SK-N-SH treated with all-trans-retinoic acid at 6 μM for 48 hours (cell line): ENCODE measurements at regions not wholly inside any gene's neighbourhood (a gene's known extent, or its start where the extent isn't known, plus 50 kb on each side); places are given as distances from the start of the nearest gene placed in this dataset.

Experiments
- ATAC-seq: fragments of 200-7000 bp; cut with Tn5 transposase; 3 replicates; pipeline ENCODE4 v1.9.1; 2020; ENCODE audit warnings: mild to moderate bottlenecking, moderate library complexity
- ARNTL ChIP-seq: fragments of 450-650 bp; formaldehyde crosslinking; IDR thresholded peaks from 2 replicates; pipeline ENCODE4 v1.5.0; 2020; ENCODE audit warnings: low read depth, mild to moderate bottlenecking, moderate library complexity, borderline replicate concordance
- BACH2 ChIP-seq: fragments of 250-450 bp; sonication (Bioruptor Pico); IDR thresholded peaks from 2 replicates; pipeline ENCODE4 v1.9.0; 2021; ENCODE audit warnings: mild to moderate bottlenecking, borderline replicate concordance
- CSDC2 ChIP-seq: fragments of 250-450 bp; sonication (Bioruptor Pico); IDR thresholded peaks from 2 replicates; pipeline ENCODE4 v1.5.0; 2020; ENCODE audit warnings: mild to moderate bottlenecking, moderate library complexity
- ESRRG ChIP-seq: fragments of 250-450 bp; sonication (Bioruptor Pico); IDR thresholded peaks from 2 replicates; pipeline ENCODE4 v1.6.1; 2021; ENCODE audit warnings: mild to moderate bottlenecking
- ISL1 ChIP-seq: fragments of 250-450 bp; sonication (Bioruptor Pico); IDR thresholded peaks from 2 replicates; pipeline ENCODE4 v2.1.2; 2022; ENCODE audit warnings: mild to moderate bottlenecking, moderate library complexity
- OSR1 ChIP-seq: fragments of 250-450 bp; sonication (Bioruptor Pico); IDR thresholded peaks from 2 replicates; pipeline ENCODE4 v1.8.0; 2022; ENCODE audit warnings: moderate library complexity, mild to moderate bottlenecking, inconsistent platforms
- PPARA ChIP-seq: fragments of 250-450 bp; sonication (Bioruptor Pico); IDR thresholded peaks from 2 replicates; pipeline ENCODE4 v1.5.0; 2020; ENCODE audit warnings: mild to moderate bottlenecking, borderline replicate concordance
- RARB ChIP-seq: fragments of 250-450 bp; sonication (Bioruptor Pico); IDR thresholded peaks from 2 replicates; pipeline ENCODE4 v1.8.0; 2021; ENCODE audit warnings: mild to moderate bottlenecking, moderate library complexity
- SNAI2 ChIP-seq: fragments of 250-450 bp; sonication (Bioruptor Pico); IDR thresholded peaks from 2 replicates; pipeline ENCODE4 v1.5.0; 2020; ENCODE audit warnings: mild to moderate bottlenecking, moderate library complexity
- TCF4 ChIP-seq: fragments of 250-450 bp; sonication (Bioruptor Pico); IDR thresholded peaks from 2 replicates; pipeline ENCODE4 v1.8.0; 2021; ENCODE audit warnings: mild to moderate bottlenecking, moderate library complexity, borderline replicate concordance
- TOX ChIP-seq: fragments of 250-450 bp; sonication (Bioruptor Pico); IDR thresholded peaks from 2 replicates; pipeline ENCODE4 v1.8.0; 2021; ENCODE audit warnings: mild to moderate bottlenecking, moderate library complexity, borderline replicate concordance
- ZFP3 ChIP-seq: fragments of 250-450 bp; sonication (Bioruptor Pico); IDR thresholded peaks from 2 replicates; pipeline ENCODE4 v1.5.0; 2020; ENCODE audit warnings: mild to moderate bottlenecking, moderate library complexity
- ZNF565 ChIP-seq: fragments of 450-650 bp; formaldehyde crosslinking; conservative IDR thresholded peaks from 2 replicates; pipeline ENCODE4 v1.5.0; 2020; ENCODE audit warnings: low read depth, mild to moderate bottlenecking, moderate library complexity
- ZNF70 ChIP-seq: fragments of 450-650 bp; formaldehyde crosslinking; IDR thresholded peaks from 2 replicates; pipeline ENCODE4 v1.5.0; 2020; ENCODE audit warnings: mild to moderate bottlenecking, moderate library complexity
- ZNF8 ChIP-seq: fragments of 450-650 bp; formaldehyde crosslinking; IDR thresholded peaks from 2 replicates; pipeline ENCODE4 v1.5.0; 2020; ENCODE audit warnings: mild to moderate bottlenecking, moderate library complexity
- TF ChIP-seq, protein P1 (sequence below): fragments of 250-450 bp; sonication (Bioruptor Pico); IDR thresholded peaks from 2 replicates; pipeline ENCODE4 v1.8.0; 2021; ENCODE audit warnings: low read depth, mild to moderate bottlenecking, moderate library complexity, borderline replicate concordance
- TF ChIP-seq, protein P2 (sequence below): fragments of 250-450 bp; sonication (Bioruptor Pico); IDR thresholded peaks from 2 replicates; pipeline ENCODE4 v1.5.0; 2020; ENCODE audit warnings: mild to moderate bottlenecking, moderate library complexity
- TF ChIP-seq, protein P3 (sequence below): fragments of 250-450 bp; sonication (Bioruptor Pico); IDR thresholded peaks from 2 replicates; pipeline ENCODE4 v1.5.1; 2020; ENCODE audit warnings: low read depth, mild to moderate bottlenecking, moderate library complexity
- TF ChIP-seq, protein P4 (sequence below): fragments of 250-450 bp; sonication (Bioruptor Pico); IDR thresholded peaks from 2 replicates; pipeline ENCODE4 v1.8.0; 2020; ENCODE audit warnings: mild to moderate bottlenecking, moderate library complexity, borderline replicate concordance
- TF ChIP-seq, protein P5 (sequence below): fragments of 250-450 bp; sonication (Bioruptor Pico); IDR thresholded peaks from 2 replicates; pipeline ENCODE4 v1.5.1; 2021; ENCODE audit warnings: mild to moderate bottlenecking, moderate library complexity

DNA sequence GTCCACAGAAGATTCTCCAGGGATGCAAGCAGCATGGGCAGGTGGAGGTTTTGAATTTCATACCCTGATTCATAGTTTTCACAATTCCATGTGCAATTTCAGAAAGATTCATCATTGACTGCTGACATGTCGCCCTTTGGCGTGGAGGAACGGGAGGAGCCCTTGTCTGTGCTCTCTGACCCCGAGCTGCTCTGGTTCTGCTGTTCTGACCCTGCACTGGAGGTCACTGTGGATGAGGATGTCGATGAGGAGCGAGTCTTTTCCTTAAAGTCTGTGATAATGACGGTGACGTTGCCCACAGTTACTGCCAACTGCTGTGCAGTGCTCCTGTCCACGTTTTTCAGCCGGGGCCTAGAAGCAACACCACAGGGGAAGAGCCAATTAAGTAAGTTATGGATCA is 470.0 kb downstream of the SHQ1 start:
- no peak for ATAC-seq
- TF ChIP-seq CSDC2: no peak
- TF ChIP-seq TCF4 (CRISPR knock-in tag): no peak
- TF ChIP-seq ZFP3 (CRISPR knock-in tag): no peak
- no peak for TF ChIP-seq SNAI2 (CRISPR knock-in tag)
- no peak for TF ChIP-seq ISL1 (CRISPR knock-in tag)
- TF ChIP-seq ZNF70 (CRISPR knock-in tag): no peak
- TF ChIP-seq ESRRG (CRISPR knock-in tag): no peak
- no peak for TF ChIP-seq OSR1 (CRISPR knock-in tag)
- TF ChIP-seq PPARA: no peak

DNA sequence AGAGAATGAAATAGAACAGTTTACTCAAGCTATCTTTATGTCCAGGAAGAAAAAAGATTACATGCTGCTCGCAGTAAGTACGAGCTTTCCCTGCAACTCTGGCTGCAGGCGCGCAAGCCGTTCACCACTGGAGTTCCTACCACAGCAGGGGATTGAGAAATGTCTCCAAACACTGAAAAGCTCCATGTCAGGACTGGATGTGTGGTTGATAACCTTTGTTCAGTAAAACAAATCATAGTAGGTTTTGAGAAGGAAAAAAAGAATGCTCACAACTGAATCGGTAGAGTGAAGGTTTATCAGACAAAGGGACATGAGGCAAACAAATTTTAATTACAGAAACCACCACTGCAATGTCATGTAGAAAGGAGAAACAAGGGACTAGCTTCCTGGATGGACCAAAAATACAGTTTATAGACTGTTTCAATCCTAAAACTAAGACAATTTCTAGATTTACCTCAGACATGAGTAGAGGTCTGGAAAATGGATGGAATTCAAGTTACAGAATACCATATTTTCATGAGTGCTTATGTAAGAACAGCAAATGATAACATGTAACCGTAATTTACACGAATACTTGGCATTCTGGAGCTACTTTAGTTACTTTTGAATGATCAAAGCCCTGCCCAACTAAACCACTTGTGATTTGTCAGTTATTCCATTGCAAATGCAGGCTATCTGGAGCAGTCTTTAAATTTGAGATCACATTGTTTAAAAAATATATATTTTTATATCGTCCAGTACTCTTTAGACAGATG is 471.1 kb downstream of the SHQ1 start:
- no peak for ATAC-seq
- TF ChIP-seq, protein P1, sequence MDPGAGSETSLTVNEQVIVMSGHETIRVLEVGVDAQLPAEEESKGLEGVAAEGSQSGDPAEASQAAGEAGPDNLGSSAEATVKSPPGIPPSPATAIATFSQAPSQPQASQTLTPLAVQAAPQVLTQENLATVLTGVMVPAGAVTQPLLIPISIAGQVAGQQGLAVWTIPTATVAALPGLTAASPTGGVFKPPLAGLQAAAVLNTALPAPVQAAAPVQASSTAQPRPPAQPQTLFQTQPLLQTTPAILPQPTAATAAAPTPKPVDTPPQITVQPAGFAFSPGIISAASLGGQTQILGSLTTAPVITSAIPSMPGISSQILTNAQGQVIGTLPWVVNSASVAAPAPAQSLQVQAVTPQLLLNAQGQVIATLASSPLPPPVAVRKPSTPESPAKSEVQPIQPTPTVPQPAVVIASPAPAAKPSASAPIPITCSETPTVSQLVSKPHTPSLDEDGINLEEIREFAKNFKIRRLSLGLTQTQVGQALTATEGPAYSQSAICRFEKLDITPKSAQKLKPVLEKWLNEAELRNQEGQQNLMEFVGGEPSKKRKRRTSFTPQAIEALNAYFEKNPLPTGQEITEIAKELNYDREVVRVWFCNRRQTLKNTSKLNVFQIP (CRISPR knock-in tag): no peak

DNA sequence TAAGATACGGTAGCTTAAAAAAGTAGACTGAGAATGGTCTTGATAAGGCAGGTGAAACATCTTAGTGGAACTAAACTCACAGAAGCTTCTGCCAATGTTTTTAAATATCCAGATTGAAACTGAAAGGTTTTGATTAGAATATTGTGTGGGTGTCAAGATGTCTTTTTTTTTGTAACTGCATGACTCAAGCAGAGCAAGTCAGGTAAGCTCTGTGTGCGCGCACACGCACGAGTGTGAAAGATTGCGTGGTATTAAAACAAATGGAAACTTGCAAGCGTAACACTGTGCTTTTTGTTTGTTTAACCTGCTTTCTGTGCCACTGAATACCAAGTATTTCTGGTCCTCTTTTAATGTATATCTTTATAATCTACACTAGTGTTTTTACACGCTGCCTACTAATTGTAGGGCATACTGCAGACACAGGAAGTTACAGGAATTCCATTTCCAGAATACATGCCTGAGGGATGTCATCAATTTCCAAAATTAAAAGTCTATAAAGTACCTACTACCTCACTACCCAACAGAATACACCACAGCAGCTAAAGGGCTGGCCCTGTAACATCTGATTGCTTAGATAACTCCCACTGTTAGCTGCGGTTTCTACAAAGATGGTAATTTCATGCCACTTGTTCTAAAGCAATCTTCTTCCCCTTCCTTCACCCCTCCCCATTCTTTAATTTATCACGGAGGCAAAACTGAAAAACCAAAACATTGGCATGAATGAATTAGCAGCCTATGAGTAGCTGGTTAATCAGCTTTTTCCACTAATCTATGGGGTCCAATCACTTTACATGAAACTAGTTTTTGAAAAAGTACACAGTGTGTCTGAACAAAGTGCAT is 472.8 kb downstream of the SHQ1 start:
- no peak for ATAC-seq
- TF ChIP-seq TCF4 (CRISPR knock-in tag) (no peak), ARNTL (CRISPR knock-in tag) (no peak), ZNF565 (CRISPR knock-in tag) (no peak)

DNA sequence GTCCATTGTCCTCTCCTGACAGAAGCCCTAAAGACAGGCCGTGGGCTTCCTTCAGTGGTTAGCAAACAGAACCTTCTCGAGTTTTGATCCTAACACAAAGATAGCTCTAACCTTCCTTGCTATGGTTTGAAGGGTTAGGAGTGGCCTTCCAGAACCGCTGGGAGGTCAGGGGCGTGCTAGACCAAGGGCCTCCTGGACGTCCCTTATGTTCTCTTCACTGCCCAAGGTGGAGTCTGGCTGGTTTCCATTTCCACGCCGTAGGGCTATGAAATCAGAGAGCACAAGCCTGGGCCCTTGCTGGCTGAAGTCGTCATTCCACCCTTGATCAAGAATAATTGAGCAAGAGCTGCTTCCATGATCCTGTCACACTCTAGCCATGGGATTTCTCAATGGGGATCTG is 475.1 kb downstream of the SHQ1 start:
- no peak; the same call in 2 of the 3 replicates for ATAC-seq
- TF ChIP-seq, protein P2, sequence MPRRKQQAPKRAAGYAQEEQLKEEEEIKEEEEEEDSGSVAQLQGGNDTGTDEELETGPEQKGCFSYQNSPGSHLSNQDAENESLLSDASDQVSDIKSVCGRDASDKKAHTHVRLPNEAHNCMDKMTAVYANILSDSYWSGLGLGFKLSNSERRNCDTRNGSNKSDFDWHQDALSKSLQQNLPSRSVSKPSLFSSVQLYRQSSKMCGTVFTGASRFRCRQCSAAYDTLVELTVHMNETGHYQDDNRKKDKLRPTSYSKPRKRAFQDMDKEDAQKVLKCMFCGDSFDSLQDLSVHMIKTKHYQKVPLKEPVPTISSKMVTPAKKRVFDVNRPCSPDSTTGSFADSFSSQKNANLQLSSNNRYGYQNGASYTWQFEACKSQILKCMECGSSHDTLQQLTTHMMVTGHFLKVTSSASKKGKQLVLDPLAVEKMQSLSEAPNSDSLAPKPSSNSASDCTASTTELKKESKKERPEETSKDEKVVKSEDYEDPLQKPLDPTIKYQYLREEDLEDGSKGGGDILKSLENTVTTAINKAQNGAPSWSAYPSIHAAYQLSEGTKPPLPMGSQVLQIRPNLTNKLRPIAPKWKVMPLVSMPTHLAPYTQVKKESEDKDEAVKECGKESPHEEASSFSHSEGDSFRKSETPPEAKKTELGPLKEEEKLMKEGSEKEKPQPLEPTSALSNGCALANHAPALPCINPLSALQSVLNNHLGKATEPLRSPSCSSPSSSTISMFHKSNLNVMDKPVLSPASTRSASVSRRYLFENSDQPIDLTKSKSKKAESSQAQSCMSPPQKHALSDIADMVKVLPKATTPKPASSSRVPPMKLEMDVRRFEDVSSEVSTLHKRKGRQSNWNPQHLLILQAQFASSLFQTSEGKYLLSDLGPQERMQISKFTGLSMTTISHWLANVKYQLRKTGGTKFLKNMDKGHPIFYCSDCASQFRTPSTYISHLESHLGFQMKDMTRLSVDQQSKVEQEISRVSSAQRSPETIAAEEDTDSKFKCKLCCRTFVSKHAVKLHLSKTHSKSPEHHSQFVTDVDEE: no peak
- TF ChIP-seq, protein P3, sequence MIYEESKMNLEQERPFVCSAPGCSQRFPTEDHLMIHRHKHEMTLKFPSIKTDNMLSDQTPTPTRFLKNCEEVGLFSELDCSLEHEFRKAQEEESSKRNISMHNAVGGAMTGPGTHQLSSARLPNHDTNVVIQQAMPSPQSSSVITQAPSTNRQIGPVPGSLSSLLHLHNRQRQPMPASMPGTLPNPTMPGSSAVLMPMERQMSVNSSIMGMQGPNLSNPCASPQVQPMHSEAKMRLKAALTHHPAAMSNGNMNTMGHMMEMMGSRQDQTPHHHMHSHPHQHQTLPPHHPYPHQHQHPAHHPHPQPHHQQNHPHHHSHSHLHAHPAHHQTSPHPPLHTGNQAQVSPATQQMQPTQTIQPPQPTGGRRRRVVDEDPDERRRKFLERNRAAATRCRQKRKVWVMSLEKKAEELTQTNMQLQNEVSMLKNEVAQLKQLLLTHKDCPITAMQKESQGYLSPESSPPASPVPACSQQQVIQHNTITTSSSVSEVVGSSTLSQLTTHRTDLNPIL (CRISPR knock-in tag): no peak
- TF ChIP-seq, protein P4, sequence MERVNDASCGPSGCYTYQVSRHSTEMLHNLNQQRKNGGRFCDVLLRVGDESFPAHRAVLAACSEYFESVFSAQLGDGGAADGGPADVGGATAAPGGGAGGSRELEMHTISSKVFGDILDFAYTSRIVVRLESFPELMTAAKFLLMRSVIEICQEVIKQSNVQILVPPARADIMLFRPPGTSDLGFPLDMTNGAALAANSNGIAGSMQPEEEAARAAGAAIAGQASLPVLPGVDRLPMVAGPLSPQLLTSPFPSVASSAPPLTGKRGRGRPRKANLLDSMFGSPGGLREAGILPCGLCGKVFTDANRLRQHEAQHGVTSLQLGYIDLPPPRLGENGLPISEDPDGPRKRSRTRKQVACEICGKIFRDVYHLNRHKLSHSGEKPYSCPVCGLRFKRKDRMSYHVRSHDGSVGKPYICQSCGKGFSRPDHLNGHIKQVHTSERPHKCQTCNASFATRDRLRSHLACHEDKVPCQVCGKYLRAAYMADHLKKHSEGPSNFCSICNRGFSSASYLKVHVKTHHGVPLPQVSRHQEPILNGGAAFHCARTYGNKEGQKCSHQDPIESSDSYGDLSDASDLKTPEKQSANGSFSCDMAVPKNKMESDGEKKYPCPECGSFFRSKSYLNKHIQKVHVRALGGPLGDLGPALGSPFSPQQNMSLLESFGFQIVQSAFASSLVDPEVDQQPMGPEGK (CRISPR knock-in tag): no peak
- TF ChIP-seq PPARA: no peak
- TF ChIP-seq, protein P5, sequence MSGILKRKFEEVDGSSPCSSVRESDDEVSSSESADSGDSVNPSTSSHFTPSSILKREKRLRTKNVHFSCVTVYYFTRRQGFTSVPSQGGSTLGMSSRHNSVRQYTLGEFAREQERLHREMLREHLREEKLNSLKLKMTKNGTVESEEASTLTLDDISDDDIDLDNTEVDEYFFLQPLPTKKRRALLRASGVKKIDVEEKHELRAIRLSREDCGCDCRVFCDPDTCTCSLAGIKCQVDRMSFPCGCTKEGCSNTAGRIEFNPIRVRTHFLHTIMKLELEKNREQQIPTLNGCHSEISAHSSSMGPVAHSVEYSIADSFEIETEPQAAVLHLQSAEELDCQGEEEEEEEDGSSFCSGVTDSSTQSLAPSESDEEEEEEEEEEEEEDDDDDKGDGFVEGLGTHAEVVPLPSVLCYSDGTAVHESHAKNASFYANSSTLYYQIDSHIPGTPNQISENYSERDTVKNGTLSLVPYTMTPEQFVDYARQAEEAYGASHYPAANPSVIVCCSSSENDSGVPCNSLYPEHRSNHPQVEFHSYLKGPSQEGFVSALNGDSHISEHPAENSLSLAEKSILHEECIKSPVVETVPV (CRISPR knock-in tag): no peak
- TF ChIP-seq ZNF565 (CRISPR knock-in tag): no peak
- no peak for TF ChIP-seq BACH2 (CRISPR knock-in tag)
- TF ChIP-seq ZFP3 (CRISPR knock-in tag): no peak
- TF ChIP-seq ZNF8 (CRISPR knock-in tag): no peak
- no peak for TF ChIP-seq RARB (CRISPR knock-in tag)
- no peak for TF ChIP-seq OSR1 (CRISPR knock-in tag)
- no peak for TF ChIP-seq TOX (CRISPR knock-in tag)
- TF ChIP-seq, protein P1 (CRISPR knock-in tag): no peak
- no peak for TF ChIP-seq ESRRG (CRISPR knock-in tag)
- TF ChIP-seq TCF4 (CRISPR knock-in tag): no peak
